ENCODE measurements at regions not wholly inside any gene's neighbourhood (a gene's known extent, or its start where the extent isn't known, plus 50 kb on each side); places are given as distances from the start of the nearest gene placed in this dataset.

GRCh38 chr11:109306322-109306721 is 115.7 kb upstream of the C11orf87 start:
- H3K27me3 ChIP-seq (replicated peaks in 1 of 4; ENCODE audit: control insufficient read depth in 3 of 4, extremely low read depth in 1 of 4, insufficient read depth in 3 of 4, low read length in 3 of 4): no peaks in the 10 kb centered on the region
- FAIRE-seq (no peak), DNase-seq (ENCODE audit: low read depth in 1 of 2, low spot score in 2 of 2) (no peak)
- no peak overlapping the region for H3K56ac ChIP-seq (replicated peaks; ENCODE audit: insufficient read length, low read depth, low read length)
- H2AFZ ChIP-seq (ENCODE audit: low read length): no peak overlapping the region
- no peaks in the 10 kb centered on the region for H3K79me1 ChIP-seq (ENCODE audit: low read depth, low read length)
- H3K79me2 ChIP-seq (ENCODE audit: control insufficient read depth in 1 of 2, insufficient read depth in 2 of 2, low read length in 2 of 2): no peaks in the 10 kb centered on the region
- H2BK20ac ChIP-seq (ENCODE audit: low read length): no peak overlapping the region
- H3K23ac ChIP-seq (ENCODE audit: insufficient read length): no peak overlapping the region
- no peak overlapping the region for H2AK5ac ChIP-seq (ENCODE audit: low read depth, low read length)
- H4K20me1 ChIP-seq (replicated peaks in 1 of 2; ENCODE audit: control insufficient read depth in 1 of 2, insufficient read depth in 2 of 2, low read length in 2 of 2): no peaks in the 10 kb centered on the region
- H3K9me3 ChIP-seq (ENCODE audit: insufficient read depth in 2 of 2, low read depth in 1 of 2, low read length in 1 of 2): no peaks in the 10 kb centered on the region
- no peak overlapping the region for H3K4me3 ChIP-seq (ENCODE audit: extremely low read depth in 1 of 4, insufficient read depth in 2 of 4, low read depth in 3 of 4, low read length in 4 of 4)
- CTCF ChIA-PET (ENCODE audit: partially characterized antibody): no interaction called here
- POLR2A ChIA-PET (ENCODE audit: partially characterized antibody): no interaction called here
- no peak overlapping the region for H4K8ac ChIP-seq (ENCODE audit: extremely low read depth, insufficient read depth, low read length)
- H3K4me1 ChIP-seq (replicated peaks in 1 of 4; ENCODE audit: control insufficient read depth in 3 of 4, insufficient read depth in 4 of 4, low read length in 3 of 4): peaks cover 0 to 9% (median 3%) of the 10 kb centered on the region in 4 experiments; a peak in 4 of 7 replicates
- H3K27ac ChIP-seq (ENCODE audit: low read depth, low read length): no peak overlapping the region
- no peak overlapping the region for H2BK12ac ChIP-seq (ENCODE audit: low read depth, low read length)
- no peak overlapping the region for H4K5ac ChIP-seq (ENCODE audit: insufficient read length, low read depth, low read length)
- 68% methylated on average over 2 of the region's 2 CpGs; no CpG with 5 or more reads in 1 of the 2 experiments for WGBS, 2 experiments (ENCODE audit: extremely low coverage in 1 of 2, insufficient coverage in 1 of 2, insufficient read length in 1 of 2, insufficient replicate concordance in 2 of 2, low coverage in 1 of 2, low lambda C conversion rate in 2 of 2, missing lambda C conversion rate in 1 of 2)
- H3K18ac ChIP-seq (ENCODE audit: extremely low read depth, low read length): no peak overlapping the region
- no peak overlapping the region for H3K4ac ChIP-seq (replicated peaks; ENCODE audit: insufficient read length, low read depth, low read length)
- H2BK15ac ChIP-seq (ENCODE audit: low read length): no peak overlapping the region
- H3K23me2 ChIP-seq (ENCODE audit: low read depth, low read length): no peaks in the 10 kb centered on the region
- no peak overlapping the region for H3K14ac ChIP-seq (ENCODE audit: insufficient read length)
- no peak overlapping the region for H4K91ac ChIP-seq (replicated peaks; ENCODE audit: insufficient read length, low read length)
- H3K4me2 ChIP-seq (ENCODE audit: insufficient read depth in 1 of 2, low read depth in 2 of 2, low read length in 2 of 2): no peak overlapping the region
- no peak overlapping the region for H3K9ac ChIP-seq (replicated peaks in 1 of 4; ENCODE audit: extremely low read depth in 1 of 4, low read depth in 3 of 4, low read length in 3 of 4)
- no peak overlapping the region for H2BK5ac ChIP-seq (ENCODE audit: low read depth, low read length)
- no peak overlapping the region for H2BK120ac ChIP-seq (replicated peaks; ENCODE audit: low read depth, low read length)
- H3K36me3 ChIP-seq (ENCODE audit: control insufficient read depth in 2 of 4, insufficient read depth in 4 of 4, low read length in 3 of 4): no peaks in the 10 kb centered on the region
- no peak for TF ChIP-seq EP300 (IDR thresholded peaks at IDR 0.05; ENCODE audit: borderline replicate concordance in 1 of 2, low read depth in 2 of 2, low read length in 2 of 2)
- TF ChIP-seq RXRA (IDR thresholded peaks at IDR 0.05; ENCODE audit: insufficient read depth, low read depth, low read length): no peak
- TF ChIP-seq CBX8 (IDR thresholded peaks at IDR 0.05; ENCODE audit: borderline replicate concordance, low read depth, low read length): no peak
- TF ChIP-seq BCL11A (IDR thresholded peaks at IDR 0.05; ENCODE audit: low read depth in 2 of 2, low read length in 2 of 2): no peak
- no peak for TF ChIP-seq CTCF (IDR thresholded peaks at IDR 0.05; ENCODE audit: control extremely low read depth in 1 of 3, insufficient read depth in 1 of 3, low read depth in 1 of 3, low read length in 3 of 3)
- no peak for TF ChIP-seq CBX5 (IDR thresholded peaks at IDR 0.05; ENCODE audit: low read depth, low read length)
- TF ChIP-seq SRF (IDR thresholded peaks at IDR 0.05; ENCODE audit: low read depth, low read length): no peak
- no peak for TF ChIP-seq POLR2AphosphoS5 (IDR thresholded peaks at IDR 0.05; ENCODE audit: low read depth, low read length)
- TF ChIP-seq HDAC6 (IDR thresholded peaks at IDR 0.05; ENCODE audit: low read depth, low read length): no peak
- TF ChIP-seq BRCA1 (IDR thresholded peaks at IDR 0.05; ENCODE audit: low read depth, low read length): no peak
- no peak for TF ChIP-seq NRF1 (IDR thresholded peaks at IDR 0.05; ENCODE audit: low read depth, low read length)
- TF ChIP-seq SIN3A (conservative IDR thresholded peaks at IDR 0.05 in 1 of 2, IDR thresholded peaks at IDR 0.05 in 1 of 2; ENCODE audit: low read depth in 1 of 2, low read length in 2 of 2): no peak
